Nucleus accumbens (tissue), 56 donors: ENCODE measurements at regions not wholly inside any gene's neighbourhood (a gene's known extent, or its start where the extent isn't known, plus 50 kb on each side); places are given as distances from the start of the nearest gene placed in this dataset.

Experiments
- DNase-seq, 56 donors: peaks; one replicate each; lab custom pipeline; 2025; lab: John Stamatoyannopoulos, UW

GRCh38 chr10:47184724-47185330 is 115.2 kb upstream of the GDF10 start:
- no peak for DNase-seq

GRCh38 chr10:47186941-47187340 is 113.1 kb upstream of the GDF10 start:
- DNase-seq: no peak

GRCh38 chr10:47187592-47187991 is 112.4 kb upstream of the GDF10 start:
- DNase-seq: no peak

GRCh38 chr10:47188156-47188555 is 111.8 kb upstream of the GDF10 start:
- DNase-seq: no peak

- DNase-seq: no peak
Observed at GRCh38 chr10:47189802-47190201, 110.2 kb upstream of the GDF10 start.

- DNase-seq: no peak
Observed at GRCh38 chr10:47190301-47190700, 109.7 kb upstream of the GDF10 start.

- DNase-seq: no peak
Observed at GRCh38 chr10:47190802-47191450, 109.1 kb upstream of the GDF10 start.

- DNase-seq: no peak
Observed at GRCh38 chr10:47192273-47192672, 107.7 kb upstream of the GDF10 start.

GRCh38 chr10:47193666-47194065 is 106.3 kb upstream of the GDF10 start:
- no peak for DNase-seq

- no peak for DNase-seq
Observed at GRCh38 chr10:47195274-47195885, 104.6 kb upstream of the GDF10 start.

- DNase-seq: no peak
Observed at GRCh38 chr10:47196691-47197090, 103.3 kb upstream of the GDF10 start.

- DNase-seq: no peak
Observed at GRCh38 chr10:47198221-47198620, 101.8 kb upstream of the GDF10 start.

- no peak for DNase-seq
Observed at GRCh38 chr10:47205192-47205591, 94.8 kb upstream of the GDF10 start.

GRCh38 chr10:47206449-47207280 is 93.3 kb upstream of the GDF10 start:
- DNase-seq: no peak

GRCh38 chr10:47207281-47207615 is 92.7 kb upstream of the GDF10 start:
- no peak for DNase-seq

- DNase-seq: no peak
Observed at GRCh38 chr10:47207894-47208469, 92.0 kb upstream of the GDF10 start.

- DNase-seq: no peak
Observed at GRCh38 chr10:47209466-47209865, 90.5 kb upstream of the GDF10 start.

GRCh38 chr10:47214520-47214919 is 85.5 kb upstream of the GDF10 start:
- no peak for DNase-seq

- DNase-seq: no peak
Observed at GRCh38 chr10:47217113-47217512, 82.9 kb upstream of the GDF10 start.

GRCh38 chr10:47218803-47219202 is 81.2 kb upstream of the GDF10 start:
- DNase-seq: no peak

GRCh38 chr10:47222461-47222860 is 77.5 kb upstream of the GDF10 start:
- DNase-seq: peak in 3 of 56 donors; percentile 5 to 21 (median 6)
